Epithelial cell of proximal tubule (primary cell): ENCODE measurements at regions not wholly inside any gene's neighbourhood (a gene's known extent, or its start where the extent isn't known, plus 50 kb on each side); places are given as distances from the start of the nearest gene placed in this dataset.
"Not testable (repeated sequence)": the region's sequence is repeated elsewhere in the genome, so short reads cannot be mapped to it uniquely, and the experiment has no call there.

Experiments used
- DNase-seq: peaks from one replicate; pipeline ENCODE4 v3.0.0-alpha.2; 2011; ENCODE audit warnings: low read depth
- H3K4me3 ChIP-seq: 2 replicates; pipeline ENCODE4 v1.5.1; 2011; ENCODE audit warnings: low read depth, mild to moderate bottlenecking, low read length
- CTCF ChIP-seq: conservative IDR thresholded peaks from 2 replicates; pipeline ENCODE4 v1.5.1; 2012; ENCODE audit warnings: low read depth, mild to moderate bottlenecking, low read length

GRCh38 chr14:65981192-65981843, 504.9 kb upstream of the CCDC196 start:
- TF ChIP-seq CTCF, result no peak
- no peak for DNase-seq
- no peak overlapping the region for H3K4me3 ChIP-seq

GRCh38 chr14:65986041-65986440, 500.1 kb upstream of the CCDC196 start:
- no peak overlapping the region for H3K4me3 ChIP-seq
- no peak for TF ChIP-seq CTCF
- DNase-seq, result no peak

GRCh38 chr14:65989981-65990380, 496.2 kb upstream of the CCDC196 start:
- DNase-seq, result no peak
- TF ChIP-seq CTCF, result no peak
- no peak overlapping the region for H3K4me3 ChIP-seq

GRCh38 chr14:65991104-65991503, 495.1 kb upstream of the CCDC196 start:
- DNase-seq, result no peak
- no peak overlapping the region for H3K4me3 ChIP-seq
- no peak for TF ChIP-seq CTCF

GRCh38 chr14:65991935-65992334, 494.2 kb upstream of the CCDC196 start:
- not testable (repeated sequence) for DNase-seq, H3K4me3 ChIP-seq

- no peak for DNase-seq
These were observed 493.1 kb upstream of the CCDC196 start for GRCh38 chr14:65993103-65993502.

GRCh38 chr14:65993996-65994395, 492.2 kb upstream of the CCDC196 start:
- TF ChIP-seq CTCF, result no peak
- no peak overlapping the region for H3K4me3 ChIP-seq
- no peak for DNase-seq

More at GRCh38 chr14:65993103-65993502, 493.1 kb upstream of the CCDC196 start:
- no peak for TF ChIP-seq CTCF
- H3K4me3 ChIP-seq, result no peak overlapping the region

- DNase-seq, result no peak
- no peak for TF ChIP-seq CTCF
These were observed 488.8 kb upstream of the CCDC196 start for GRCh38 chr14:65997347-65997746.

More at GRCh38 chr14:65997347-65997746, 488.8 kb upstream of the CCDC196 start:
- no peak overlapping the region for H3K4me3 ChIP-seq
